Neural cell (in vitro differentiated cells): ENCODE measurements at regions not wholly inside any gene's neighbourhood (a gene's known extent, or its start where the extent isn't known, plus 50 kb on each side); places are given as distances from the start of the nearest gene placed in this dataset.

Experiments used
- H2AFZ ChIP-seq: fragments of 200-600, 300-800 bp; sonication (generic), shearing (Covaris generic); 2 replicates; pipeline ENCODE4 v1.6.0; 2014; ENCODE audit warnings: low read depth, mild to moderate bottlenecking, antibody characterized with exemption, low read length, moderate library complexity
- H3F3A ChIP-seq: fragments of 200-600 bp; shearing (Covaris generic); 2 replicates; pipeline ENCODE4 v1.6.1; 2016; ENCODE audit warnings: mild to moderate bottlenecking, moderate library complexity, mixed read lengths, antibody characterized with exemption, low read length; ENCODE audit not compliant: insufficient read depth, poor library complexity, severe bottlenecking
- H3K27ac ChIP-seq: fragments of 200-600, 300-800 bp; sonication (generic), shearing (Covaris generic); 2 replicates; pipeline ENCODE4 v1.5.1; 2014; ENCODE audit warnings: mild to moderate bottlenecking, low read length, moderate library complexity
- H3K27me3 ChIP-seq: fragments of 300-800, 200-600 bp; sonication (generic), shearing (Covaris generic); 2 replicates; pipeline ENCODE4 v1.6.0; 2014; ENCODE audit warnings: mild to moderate bottlenecking, low read depth, low read length, moderate library complexity; ENCODE audit not compliant: insufficient read depth
- H3K36me3 ChIP-seq: fragments of 300-800, 200-600 bp; sonication (generic), shearing (Covaris generic); 2 replicates; pipeline ENCODE4 v1.5.1; 2014; ENCODE audit warnings: mild to moderate bottlenecking, antibody characterized with exemption, low read length, moderate library complexity; ENCODE audit not compliant: insufficient read depth
- H3K4me2 ChIP-seq: fragments of 300-800, 200-600 bp; sonication (generic), shearing (Covaris generic); 2 replicates; pipeline ENCODE4 v1.6.0; 2014; ENCODE audit warnings: mild to moderate bottlenecking, low read length
- H3K4me3 ChIP-seq: fragments of 300-800, 200-600 bp; sonication (generic), shearing (Covaris generic); 2 replicates; pipeline ENCODE4 v1.5.1; 2014; ENCODE audit warnings: mild to moderate bottlenecking, low read length, moderate library complexity
- H3K79me2 ChIP-seq: fragments of 200-600 bp; shearing (Covaris generic); replicated peaks from 2 replicates; pipeline ENCODE4 v1.6.0; 2014; ENCODE audit warnings: mild to moderate bottlenecking, low read length, moderate library complexity; ENCODE audit not compliant: insufficient read depth
- H3K9ac ChIP-seq: fragments of 300-800, 200-600 bp; sonication (generic), shearing (Covaris generic); 2 replicates; pipeline ENCODE4 v1.6.1; 2016; ENCODE audit warnings: mild to moderate bottlenecking, low read length, mixed read lengths
- H3K9me2 ChIP-seq: fragments of 200-600 bp; shearing (Covaris generic); 2 replicates; pipeline ENCODE4 v1.6.1; 2016; ENCODE audit warnings: mild to moderate bottlenecking, low read length, mixed read lengths; ENCODE audit not compliant: insufficient read depth
- H3K9me3 ChIP-seq: fragments of 200-600, 300-800 bp; sonication (generic), shearing (Covaris generic); 2 replicates; pipeline ENCODE4 v1.6.1; 2016; ENCODE audit warnings: mild to moderate bottlenecking, mixed run types, low read length, moderate library complexity, mixed read lengths
- H4K20me1 ChIP-seq: fragments of 200-600 bp; shearing (Covaris generic); 2 replicates; pipeline ENCODE4 v1.6.1; 2016; ENCODE audit warnings: mild to moderate bottlenecking, mixed run types; ENCODE audit not compliant: insufficient read depth
- CTCF ChIP-seq: fragments of 450-650 bp; IDR thresholded peaks from 2 replicates; pipeline ENCODE4 v1.5.1; 2014; ENCODE audit warnings: antibody characterized with exemption, mild to moderate bottlenecking, moderate library complexity; ENCODE audit not compliant: poor library complexity, severe bottlenecking
- EP300 ChIP-seq: fragments of 450-650 bp; conservative IDR thresholded peaks from 2 replicates; pipeline ENCODE4 v1.6.1; 2014; ENCODE audit warnings: antibody characterized with exemption, mild to moderate bottlenecking, moderate library complexity; ENCODE audit not compliant: poor library complexity, severe bottlenecking
- EZH2 ChIP-seq: fragments of 200-600, 300-800 bp; shearing (Covaris generic), sonication (generic); IDR thresholded peaks from 2 replicates; pipeline ENCODE4 v1.6.1; 2014; ENCODE audit warnings: antibody characterized with exemption, low read length, borderline replicate concordance, mild to moderate bottlenecking; ENCODE audit not compliant: insufficient read depth, poor library complexity, severe bottlenecking
- MXI1 ChIP-seq: fragments of 450-650 bp; conservative IDR thresholded peaks from 2 replicates; pipeline ENCODE4 v1.6.1; 2014; ENCODE audit warnings: antibody characterized with exemption, mild to moderate bottlenecking; ENCODE audit not compliant: poor library complexity, severe bottlenecking
- POLR2AphosphoS5 ChIP-seq: IDR thresholded peaks from 2 replicates; pipeline ENCODE4 v1.6.1; 2012
- RAD21 ChIP-seq: fragments of 450-650 bp; conservative IDR thresholded peaks from 2 replicates; pipeline ENCODE4 v1.6.1; 2014; ENCODE audit warnings: antibody characterized with exemption, mild to moderate bottlenecking, moderate library complexity
- REST ChIP-seq: IDR thresholded peaks from 2 replicates; pipeline ENCODE4 v1.6.1; 2012; ENCODE audit warnings: borderline replicate concordance
- SMC3 ChIP-seq: fragments of 450-650 bp; conservative IDR thresholded peaks from 2 replicates; pipeline ENCODE4 v1.6.1; 2014; ENCODE audit warnings: antibody characterized with exemption, mild to moderate bottlenecking, moderate library complexity; ENCODE audit not compliant: poor library complexity
- TAF1 ChIP-seq: IDR thresholded peaks from 2 replicates; pipeline ENCODE4 v1.6.1; 2012; ENCODE audit warnings: low read depth

- H3K4me3 ChIP-seq: no peak overlapping the region
- H3K9me3 ChIP-seq: no peaks in the 10 kb centered on the region
- H4K20me1 ChIP-seq: no peaks in the 10 kb centered on the region
- no peaks in the 10 kb centered on the region for H3K9me2 ChIP-seq
- no peaks in the 10 kb centered on the region for H3K36me3 ChIP-seq
- no peak overlapping the region for H3K9ac ChIP-seq
- no peaks in the 10 kb centered on the region for H3K27me3 ChIP-seq
- no peak overlapping the region for H3K27ac ChIP-seq
- TF ChIP-seq EZH2 (no peak), SMC3 (no peak), EP300 (no peak), CTCF (no peak), REST (no peak), TAF1 (no peak), RAD21 (no peak), MXI1 (no peak), POLR2AphosphoS5 (no peak)
- H3K4me2 ChIP-seq: no peak overlapping the region
- no peaks in the 10 kb centered on the region for H3K79me2 ChIP-seq
- no peak overlapping the region for H2AFZ ChIP-seq
- H3F3A ChIP-seq: no peaks in the 10 kb centered on the region
These were observed 923.6 kb upstream of the TENM3 start for GRCh38 chr4:181319629-181320028.

GRCh38 chr4:181323061-181323460 is 920.1 kb upstream of the TENM3 start:
- Histone ChIP-seq H3K36me3 (no peaks in the 10 kb centered on the region), H3K9me2 (no peaks in the 10 kb centered on the region), H3F3A (no peaks in the 10 kb centered on the region), H3K27me3 (no peaks in the 10 kb centered on the region), H3K9ac (no peak overlapping the region), H4K20me1 (no peaks in the 10 kb centered on the region), H2AFZ (no peak overlapping the region), H3K4me2 (no peak overlapping the region), H3K9me3 (no peaks in the 10 kb centered on the region), H3K4me3 (no peak overlapping the region), H3K79me2 (no peaks in the 10 kb centered on the region), H3K27ac (no peak overlapping the region)
- TF ChIP-seq RAD21 (no peak), TAF1 (no peak), POLR2AphosphoS5 (no peak), CTCF (no peak), MXI1 (no peak), EP300 (no peak), EZH2 (no peak), REST (no peak), SMC3 (no peak)
